ENCODE measurements at regions not wholly inside any gene's neighbourhood (a gene's known extent, or its start where the extent isn't known, plus 50 kb on each side); places are given as distances from the start of the nearest gene placed in this dataset.

DNA sequence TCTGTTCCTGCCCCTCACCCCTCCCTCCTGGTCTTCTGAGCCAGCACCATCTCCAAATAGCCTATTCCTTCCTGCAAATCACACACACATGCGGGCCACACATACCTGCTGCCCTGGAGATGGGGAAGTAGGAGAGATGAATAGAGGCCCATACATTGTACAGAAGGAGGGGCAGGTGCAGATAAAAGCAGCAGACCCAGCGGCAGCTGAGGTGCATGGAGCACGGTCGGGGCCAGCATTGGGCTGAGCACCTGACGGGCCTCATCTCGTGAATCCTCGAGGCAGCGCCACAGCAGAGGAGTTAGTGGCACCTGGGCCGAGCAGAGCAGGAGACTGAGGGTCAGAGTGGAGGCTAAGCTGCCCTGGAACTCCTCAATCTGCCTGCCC is 941.8 kb downstream of the BRD1 start:
- TF ChIP-seq CTCF (IDR thresholded peaks at IDR 0.05; ENCODE audit: insufficient read depth, low read depth, low read length, missing control alignments): no peak
- no peak for DNase-seq (ENCODE audit: low read depth)
- no peak overlapping the region for H3K4me3 ChIP-seq (ENCODE audit: low read length)

DNA sequence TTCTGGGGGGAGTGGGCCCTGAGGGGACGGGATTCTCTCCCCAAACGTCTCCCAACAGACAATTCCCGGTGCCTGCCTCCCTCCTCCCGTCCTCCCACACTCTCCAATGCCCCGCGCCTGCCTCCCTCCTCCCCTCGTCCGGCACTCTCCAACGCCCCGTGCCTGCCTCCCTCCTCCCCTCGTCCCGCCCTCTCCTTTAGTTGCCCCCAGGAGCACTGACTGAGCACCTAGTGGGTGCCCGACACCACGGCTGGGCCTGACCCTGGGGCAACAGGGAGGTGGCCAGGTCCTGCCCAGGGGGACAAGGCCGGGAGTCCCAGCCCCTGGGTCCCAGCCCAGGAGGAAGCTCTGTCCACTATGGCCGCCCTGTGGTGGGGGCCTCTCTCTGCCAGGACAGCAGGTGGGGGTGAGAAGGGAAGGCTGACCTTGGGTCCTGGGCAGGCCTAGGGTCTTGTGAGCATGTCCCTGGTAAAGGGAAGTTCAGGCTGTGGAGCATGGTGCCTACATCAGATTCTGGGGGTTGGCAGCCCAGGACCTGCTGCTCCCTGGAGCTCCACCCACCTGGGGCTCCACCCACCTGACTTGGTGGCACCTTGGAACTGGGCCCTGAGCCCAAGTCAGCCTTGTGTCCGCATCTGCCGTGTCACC is 942.3 kb downstream of the BRD1 start:
- TF ChIP-seq CTCF (IDR thresholded peaks at IDR 0.05; ENCODE audit: insufficient read depth, low read depth, low read length, missing control alignments): no peak
- no peak overlapping the region for H3K4me3 ChIP-seq (ENCODE audit: low read length)
- DNase-seq (ENCODE audit: low read depth): no peak

DNA sequence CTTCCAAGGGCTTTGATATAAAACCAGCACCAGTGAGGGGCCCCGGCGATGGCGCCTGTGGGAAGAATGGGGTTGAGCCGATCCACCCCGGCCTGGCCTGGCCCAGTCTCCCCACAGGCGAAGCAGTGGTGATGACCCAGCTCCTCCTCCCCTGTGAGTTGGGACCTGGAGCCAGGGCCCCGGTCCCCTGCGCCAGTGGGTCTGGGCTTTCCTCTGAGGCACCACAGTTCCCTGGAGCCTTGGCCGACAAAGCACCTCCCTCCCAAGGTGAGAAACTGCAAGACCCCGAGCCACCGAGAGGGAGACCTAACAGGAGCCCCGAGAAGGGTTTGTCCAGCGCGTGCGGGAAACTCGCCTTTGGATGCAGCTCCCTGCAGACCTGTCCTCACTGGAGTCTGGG is 942.9 kb downstream of the BRD1 start:
- no peak for DNase-seq (ENCODE audit: low read depth)
- H3K4me3 ChIP-seq (ENCODE audit: low read length): no peak overlapping the region
- TF ChIP-seq CTCF (IDR thresholded peaks at IDR 0.05; ENCODE audit: insufficient read depth, low read depth, low read length, missing control alignments): no peak

- TF ChIP-seq CTCF (IDR thresholded peaks at IDR 0.05; ENCODE audit: insufficient read depth, low read depth, low read length, missing control alignments): no peak
- H3K4me3 ChIP-seq (ENCODE audit: low read length): no peak overlapping the region
- no peak for DNase-seq (ENCODE audit: low read depth)
Observed at GRCh38 chr22:48884324-48884723, 943.3 kb downstream of the BRD1 start.

DNA sequence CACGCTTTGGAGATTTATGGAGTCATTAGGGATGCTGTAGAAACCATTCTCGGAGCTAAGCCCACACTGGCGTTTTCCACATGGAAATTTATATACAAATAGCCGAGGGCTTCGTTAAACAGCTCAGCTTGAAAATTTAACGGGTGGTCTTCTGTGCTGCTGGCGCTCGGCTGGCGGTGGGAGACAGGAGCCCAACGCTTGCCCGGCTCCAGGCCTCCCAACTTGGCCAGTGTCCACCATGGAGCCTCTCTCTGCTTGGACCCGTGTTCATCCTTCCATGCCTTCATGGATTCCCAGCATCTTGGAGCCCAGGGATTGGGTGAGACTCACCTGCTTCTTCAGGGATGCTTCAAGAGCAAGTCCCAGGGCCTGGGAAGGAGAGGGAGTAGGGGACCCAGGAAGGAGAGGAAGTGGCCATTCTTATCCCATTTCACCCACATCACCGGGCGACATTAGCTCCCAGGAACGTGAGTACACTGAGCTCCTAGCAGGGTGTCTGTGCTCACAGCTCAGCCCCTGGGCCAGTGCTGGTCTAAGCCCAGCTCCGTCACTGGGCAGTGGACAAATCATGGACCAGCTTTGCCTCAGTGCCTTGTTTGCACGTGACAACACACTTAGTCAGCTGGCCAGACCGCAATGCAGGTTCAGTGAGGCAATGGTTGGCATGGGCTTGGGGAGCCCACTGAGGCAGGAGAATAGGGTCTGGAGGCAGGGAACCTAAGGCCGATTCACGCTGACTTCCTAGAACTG is 944.3 kb downstream of the BRD1 start:
- H3K4me3 ChIP-seq (ENCODE audit: low read length): no peak overlapping the region
- no peak for DNase-seq (ENCODE audit: low read depth)
- TF ChIP-seq CTCF (IDR thresholded peaks at IDR 0.05; ENCODE audit: insufficient read depth, low read depth, low read length, missing control alignments): no peak

DNA sequence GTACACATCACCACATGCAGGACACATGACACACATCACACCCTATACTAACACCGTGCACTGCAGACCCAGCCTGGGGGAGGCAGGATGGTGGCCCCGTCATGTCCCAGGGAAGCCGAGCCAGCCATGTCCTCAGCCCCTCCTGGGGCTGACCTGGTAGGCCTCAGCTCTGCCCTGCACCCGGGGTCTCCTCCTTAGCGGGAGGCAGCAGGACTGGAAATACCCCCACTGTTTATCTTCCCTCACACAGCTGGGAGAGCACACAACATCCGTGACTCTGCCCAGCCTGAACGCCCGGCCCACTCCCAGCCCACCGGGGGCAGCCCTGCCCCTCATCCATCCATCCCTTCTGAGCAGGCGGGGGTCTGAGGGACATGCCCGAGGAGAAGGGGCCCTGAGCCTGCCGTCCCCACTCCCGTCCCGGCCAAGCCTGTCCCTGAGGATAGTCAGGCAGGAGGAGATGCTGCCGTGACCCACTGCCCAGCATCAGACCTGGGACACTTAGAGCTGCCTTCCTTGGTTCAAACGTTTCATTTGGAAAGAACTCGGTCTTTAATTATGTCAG is 945.0 kb downstream of the BRD1 start:
- TF ChIP-seq CTCF (IDR thresholded peaks at IDR 0.05; ENCODE audit: insufficient read depth, low read depth, low read length, missing control alignments): no peak
- H3K4me3 ChIP-seq (ENCODE audit: low read length): no peak overlapping the region
- DNase-seq (ENCODE audit: low read depth): no peak

All from epithelial cell of esophagus (primary cell).